ENCODE measurements at regions not wholly inside any gene's neighbourhood (a gene's known extent, or its start where the extent isn't known, plus 50 kb on each side); places are given as distances from the start of the nearest gene placed in this dataset.

- TF ChIP-seq POLR2A (IDR thresholded peaks at IDR 0.05; ENCODE audit: low read depth, low read length): no peak
- TF ChIP-seq POLR2AphosphoS5 (IDR thresholded peaks at IDR 0.05; ENCODE audit: low read depth, low read length): no peak
- no peak for TF ChIP-seq POU2F2 (IDR thresholded peaks at IDR 0.05; ENCODE audit: low read depth, low read length)
- no peak for TF ChIP-seq TAF1 (IDR thresholded peaks at IDR 0.05; ENCODE audit: low read depth, low read length)
- TF ChIP-seq PAX5 (IDR thresholded peaks at IDR 0.05; ENCODE audit: insufficient read depth, low read length, severe bottlenecking): no peak
Observed at GRCh38 chr22:48908547-48908946, 919.1 kb downstream of the BRD1 start.

Data from GM12891 (cell line).